Cardiac fibroblast (primary cell): ENCODE measurements at regions not wholly inside any gene's neighbourhood (a gene's known extent, or its start where the extent isn't known, plus 50 kb on each side); places are given as distances from the start of the nearest gene placed in this dataset.

Experiments used
- DNase-seq, 2 donors: peaks; one replicate each; pipeline versions ENCODE4 v3.0.0 to v3.0.0-alpha.2; 2010; ENCODE audit warnings: low read depth in 2 of 2
- H3K4me3 ChIP-seq, 2 donors: replicated peaks in 1 of 2; 1 replicate in 1 of 2; 2 replicates in 1 of 2; pipeline ENCODE4 v1.5.1; 2011; ENCODE audit warnings: low read depth in 2 of 2, low read length in 2 of 2, mild to moderate bottlenecking in 2 of 2, moderate library complexity in 1 of 2
- CTCF ChIP-seq: IDR thresholded peaks from one replicate; pipeline ENCODE4 v1.5.1; 2011; ENCODE audit warnings: low read depth, mild to moderate bottlenecking, low read length, inconsistent platforms

GRCh38 chr5:6843335-6843734, 130.1 kb downstream of the TENT4A start:
- H3K4me3 ChIP-seq: no peak overlapping the region
- DNase-seq: no peak
- no peak for TF ChIP-seq CTCF

- H3K4me3 ChIP-seq: no peak overlapping the region
- TF ChIP-seq CTCF: no peak
- DNase-seq: no peak
Observed at GRCh38 chr5:6843821-6844220, 130.6 kb downstream of the TENT4A start.

- no peak overlapping the region for H3K4me3 ChIP-seq
- no peak for TF ChIP-seq CTCF
Observed at GRCh38 chr5:6845856-6846255, 132.6 kb downstream of the TENT4A start.

GRCh38 chr5:6847870-6848269, 134.6 kb downstream of the TENT4A start:
- H3K4me3 ChIP-seq: no peak overlapping the region
- TF ChIP-seq CTCF: no peak
- DNase-seq: no peak

More at GRCh38 chr5:6845856-6846255, 132.6 kb downstream of the TENT4A start:
- no peak for DNase-seq

GRCh38 chr5:6849316-6850105, 136.3 kb downstream of the TENT4A start:
- DNase-seq: no peak

GRCh38 chr5:6850106-6850432, 136.8 kb downstream of the TENT4A start:
- DNase-seq: no peak
- no peak overlapping the region for H3K4me3 ChIP-seq
- no peak for TF ChIP-seq CTCF

More at GRCh38 chr5:6849316-6850105, 136.3 kb downstream of the TENT4A start:
- TF ChIP-seq CTCF: no peak
- H3K4me3 ChIP-seq: no peak overlapping the region

- TF ChIP-seq CTCF: no peak
- H3K4me3 ChIP-seq: no peak overlapping the region
- no peak for DNase-seq
Observed at GRCh38 chr5:6856653-6857052, 143.4 kb downstream of the TENT4A start.
